HG02571 (cell line): ENCODE measurements at regions not wholly inside any gene's neighbourhood (a gene's known extent, or its start where the extent isn't known, plus 50 kb on each side); places are given as distances from the start of the nearest gene placed in this dataset.

Source experiments
- ATAC-seq: cut with Tn5 transposase; IDR thresholded peaks from one replicate; pipeline ENCODE4 v1.9.1; 2021; ENCODE audit warnings: mild to moderate bottlenecking, moderate library complexity; ENCODE audit not compliant: unreplicated experiment

GRCh38 chr9:108386032-108386431 lies 469.8 kb downstream of the ACTL7B start:
- no peak for ATAC-seq

GRCh38 chr9:108383796-108384195 lies 472.0 kb downstream of the ACTL7B start:
- no peak for ATAC-seq

GRCh38 chr9:108382310-108382709 lies 473.5 kb downstream of the ACTL7B start:
- ATAC-seq, result no peak

- ATAC-seq, result no peak
Observed at GRCh38 chr9:108377881-108378280, 477.9 kb downstream of the ACTL7B start.

- ATAC-seq, result no peak
Observed at GRCh38 chr9:108377382-108377781, 478.4 kb downstream of the ACTL7B start.

GRCh38 chr9:108376140-108376539 lies 479.6 kb downstream of the ACTL7B start:
- no peak for ATAC-seq

GRCh38 chr9:108374626-108375025 lies 481.2 kb downstream of the ACTL7B start:
- no peak for ATAC-seq

- ATAC-seq, result no peak
Observed at GRCh38 chr9:108367188-108367587, 488.6 kb downstream of the ACTL7B start.

- ATAC-seq, result no peak
Observed at GRCh38 chr9:108363311-108363710, 492.5 kb downstream of the ACTL7B start.

GRCh38 chr9:108360304-108360703 lies 495.5 kb downstream of the ACTL7B start:
- ATAC-seq, result no peak

GRCh38 chr9:108356806-108357205 lies 499.0 kb downstream of the ACTL7B start:
- ATAC-seq, result no peak

GRCh38 chr9:108351571-108351970 lies 504.2 kb downstream of the ACTL7B start:
- no peak for ATAC-seq

- no peak for ATAC-seq
Observed at GRCh38 chr9:108347463-108348188, 508.2 kb downstream of the ACTL7B start.

GRCh38 chr9:108345826-108346225 lies 510.0 kb downstream of the ACTL7B start:
- ATAC-seq, result no peak

- ATAC-seq, result no peak
Observed at GRCh38 chr9:108339251-108339650, 516.5 kb downstream of the ACTL7B start.

GRCh38 chr9:108336575-108336974 lies 519.2 kb downstream of the ACTL7B start:
- ATAC-seq, result no peak

- ATAC-seq, result no peak
Observed at GRCh38 chr9:108333530-108333983, 522.2 kb downstream of the ACTL7B start.

- ATAC-seq, result no peak
Observed at GRCh38 chr9:108331596-108331995, 524.2 kb downstream of the ACTL7B start.

- no peak for ATAC-seq
Observed at GRCh38 chr9:108325406-108325805, 530.4 kb downstream of the ACTL7B start.

GRCh38 chr9:108323615-108324014 lies 532.2 kb downstream of the ACTL7B start:
- no peak for ATAC-seq

- no peak for ATAC-seq
Observed at GRCh38 chr9:108322326-108323098, 533.3 kb downstream of the ACTL7B start.

- ATAC-seq, result no peak
Observed at GRCh38 chr9:108316630-108317029, 539.2 kb downstream of the ACTL7B start.
